ENCODE measurements at regions not wholly inside any gene's neighbourhood (a gene's known extent, or its start where the extent isn't known, plus 50 kb on each side); places are given as distances from the start of the nearest gene placed in this dataset.

DNA sequence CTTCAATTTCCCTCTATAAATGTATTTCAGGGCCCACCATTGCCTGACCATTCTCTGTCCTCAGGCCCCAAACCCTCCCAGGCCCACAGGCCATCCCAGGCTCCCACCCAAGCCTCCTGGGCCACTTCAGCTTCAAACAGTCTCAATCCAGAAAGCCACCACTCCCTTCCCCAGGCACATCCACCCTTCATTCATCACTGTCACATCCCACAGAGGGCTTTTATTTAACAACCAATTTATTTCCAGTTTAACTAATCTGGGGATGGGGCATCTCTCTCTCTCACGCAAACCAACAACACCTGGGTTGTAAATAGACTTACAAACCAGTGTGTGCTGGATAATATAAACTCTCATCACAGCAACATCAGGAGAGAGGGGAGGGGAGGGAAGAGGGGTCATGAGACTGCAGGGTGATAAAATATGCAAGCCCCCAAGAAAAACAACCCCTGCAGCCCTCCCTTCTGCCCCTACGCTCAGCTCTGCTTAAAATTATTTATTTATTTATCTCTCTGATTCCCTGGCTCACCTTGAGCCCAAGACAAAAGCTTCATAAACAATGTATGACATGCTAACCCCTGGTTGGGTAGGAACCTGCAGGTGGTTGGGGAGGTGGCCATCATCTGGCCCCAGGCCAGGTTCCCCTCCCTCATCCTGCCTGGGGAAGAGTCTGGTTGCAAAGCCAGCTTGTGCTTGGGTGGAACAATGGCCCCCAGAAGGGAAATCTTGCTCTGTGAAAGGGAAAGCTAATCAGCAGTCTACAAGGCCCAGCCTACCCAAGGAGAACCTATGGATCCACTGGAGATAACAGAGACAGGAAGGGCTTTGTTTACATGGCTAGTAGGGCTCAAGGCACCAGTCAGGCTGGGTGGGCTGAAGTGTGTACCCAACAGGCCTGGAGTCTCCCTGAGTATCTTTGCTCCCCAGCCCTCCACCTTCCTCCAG, 359.2 kb downstream of the BUD13 start:
- no peak for DNase-seq (ENCODE audit: low read depth in 2 of 2)

DNA sequence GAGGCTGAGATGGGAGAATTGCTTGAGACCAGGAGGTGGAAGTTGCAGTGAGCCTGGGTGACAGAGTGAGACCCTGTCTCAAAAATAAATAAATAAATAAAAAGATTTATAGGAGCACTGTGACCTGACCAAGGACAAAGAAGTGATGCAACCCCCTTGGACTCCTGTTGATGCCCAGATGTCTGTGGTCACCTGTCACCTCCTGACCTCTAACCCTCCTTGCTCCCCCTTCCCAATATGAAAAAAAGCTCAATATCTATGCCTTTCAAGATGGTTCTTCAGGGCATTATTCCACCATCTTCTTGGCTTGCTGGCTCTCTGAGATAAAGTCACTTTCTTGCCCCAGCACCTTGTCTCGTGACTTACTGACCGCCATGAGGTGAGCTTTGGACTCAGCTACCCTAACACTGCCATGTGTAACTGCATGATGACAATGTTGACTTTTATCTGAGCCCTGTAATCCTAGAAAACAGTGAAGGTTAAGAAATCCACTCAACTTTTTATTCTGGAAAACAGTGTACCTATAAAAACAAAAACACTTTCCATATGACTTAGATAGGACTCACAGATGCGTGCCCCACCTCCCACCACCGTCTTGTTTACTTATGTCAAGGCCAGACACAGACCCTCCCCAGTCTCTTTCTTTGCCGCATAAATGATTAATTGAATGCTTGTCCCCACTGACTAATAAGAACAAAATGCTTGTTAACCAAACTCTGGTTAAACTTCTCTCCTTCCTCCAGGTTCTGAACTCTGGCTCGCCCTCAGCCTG, 360.5 kb downstream of the BUD13 start:
- no peak for DNase-seq (ENCODE audit: low read depth in 2 of 2)

DNA sequence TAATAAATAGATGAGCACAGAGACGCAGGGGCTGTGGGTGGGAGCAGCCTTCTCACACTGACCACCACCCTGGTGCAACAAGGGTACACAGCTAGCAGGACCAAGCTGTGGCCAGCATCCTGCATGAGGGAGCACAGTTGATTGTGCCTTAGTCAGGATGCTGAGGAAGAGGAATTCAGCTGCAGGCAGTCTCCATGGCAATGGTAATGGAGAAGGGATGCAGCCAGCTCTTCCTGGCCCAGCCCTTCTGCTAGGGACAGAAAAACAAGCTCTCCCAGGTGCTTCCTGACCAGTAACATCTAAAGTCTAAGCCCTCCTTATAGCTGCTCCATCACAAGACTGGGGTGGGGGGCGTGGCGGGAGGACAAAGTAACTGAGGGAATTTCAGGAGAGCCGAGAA, 363.5 kb downstream of the BUD13 start:
- no peak for DNase-seq (ENCODE audit: low read depth in 2 of 2)

DNA sequence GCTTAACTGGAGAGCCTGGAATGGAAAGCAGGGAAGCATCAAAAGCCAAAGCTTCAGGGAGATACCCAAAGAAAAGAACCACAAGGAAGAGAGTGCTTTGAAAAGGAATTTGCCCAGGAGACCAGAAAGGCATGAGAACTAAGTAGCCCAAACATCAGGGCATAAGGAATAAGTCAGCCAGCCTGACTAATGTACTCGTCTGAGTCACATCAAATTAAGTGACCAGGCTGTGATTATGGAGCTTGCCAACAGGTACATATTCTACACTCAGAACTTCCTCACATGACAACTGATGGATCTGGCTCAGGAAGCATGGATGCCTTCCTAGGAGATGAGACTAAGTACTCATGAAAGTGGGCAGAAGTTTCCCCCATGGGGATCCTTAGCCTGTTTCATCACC, 366.7 kb downstream of the BUD13 start:
- no peak for DNase-seq (ENCODE audit: low read depth in 2 of 2)

DNA sequence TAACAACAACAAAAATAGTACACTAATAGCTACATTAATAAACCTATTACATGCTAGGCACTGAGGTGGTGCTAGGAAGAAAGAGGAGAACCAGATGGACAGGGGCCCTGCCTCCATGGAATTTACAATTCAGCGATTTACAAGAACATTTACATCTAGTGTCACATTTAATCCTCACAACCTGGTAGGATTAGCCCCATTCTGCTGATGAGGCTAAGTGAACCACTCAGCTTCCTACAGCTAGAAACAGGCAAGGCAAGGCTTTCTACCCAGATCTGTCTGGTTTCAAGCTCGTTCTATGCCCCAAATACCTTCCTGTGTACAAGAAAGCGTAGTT, 368.4 kb downstream of the BUD13 start:
- DNase-seq (ENCODE audit: low read depth in 2 of 2) = no peak

DNA sequence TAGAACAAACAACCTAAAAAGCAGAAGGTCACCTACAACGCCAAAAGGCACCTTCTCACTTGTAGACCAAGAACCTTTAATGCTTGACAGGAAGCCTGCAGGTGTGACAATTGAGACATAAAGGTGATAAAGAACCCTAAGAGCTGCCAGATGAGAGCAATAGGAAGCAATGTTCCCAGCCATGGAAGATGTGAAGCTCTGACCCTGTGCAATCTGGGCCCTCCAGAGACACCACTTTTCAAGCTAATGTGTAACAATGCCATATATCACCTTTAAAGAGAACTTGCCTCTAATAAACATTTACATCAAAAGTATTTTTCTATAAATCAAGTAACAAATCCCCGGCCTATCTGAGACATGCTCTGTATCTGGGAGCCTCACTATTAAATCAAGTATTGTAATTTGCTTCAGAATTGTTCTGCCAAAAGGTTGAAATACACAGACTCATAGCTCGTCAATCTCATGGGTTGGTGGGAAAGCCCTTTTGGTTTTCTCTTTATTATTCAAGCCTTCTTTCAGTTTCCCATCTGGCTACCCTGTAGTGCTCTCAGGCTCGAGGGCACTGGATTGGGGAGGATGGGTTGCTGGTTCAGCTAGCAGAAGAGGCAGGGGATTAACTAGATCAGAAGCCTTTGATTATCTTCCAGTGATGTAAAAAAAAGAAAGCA, 368.9 kb downstream of the BUD13 start:
- no peak for DNase-seq (ENCODE audit: low read depth in 2 of 2)

DNA sequence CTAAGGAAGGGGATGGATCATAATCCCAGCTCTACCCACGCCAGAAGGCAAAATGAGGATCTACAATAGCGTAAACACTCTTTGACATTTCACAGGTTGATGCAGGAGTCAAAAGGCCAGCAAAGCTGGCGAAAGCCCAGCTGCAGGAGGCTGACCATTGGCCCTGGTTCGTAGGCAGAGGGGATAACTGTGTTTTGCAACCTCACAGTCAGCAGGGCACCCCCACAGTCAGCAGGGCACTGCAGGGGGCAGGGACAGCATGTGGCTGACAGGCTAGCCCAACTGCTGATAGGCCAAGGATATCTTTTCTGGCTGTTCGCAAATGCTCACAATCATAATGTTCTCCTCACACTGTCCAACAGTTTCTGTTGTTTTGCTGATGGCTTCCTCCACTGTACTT, 372.7 kb downstream of the BUD13 start:
- no peak for DNase-seq (ENCODE audit: low read depth in 2 of 2)

DNA sequence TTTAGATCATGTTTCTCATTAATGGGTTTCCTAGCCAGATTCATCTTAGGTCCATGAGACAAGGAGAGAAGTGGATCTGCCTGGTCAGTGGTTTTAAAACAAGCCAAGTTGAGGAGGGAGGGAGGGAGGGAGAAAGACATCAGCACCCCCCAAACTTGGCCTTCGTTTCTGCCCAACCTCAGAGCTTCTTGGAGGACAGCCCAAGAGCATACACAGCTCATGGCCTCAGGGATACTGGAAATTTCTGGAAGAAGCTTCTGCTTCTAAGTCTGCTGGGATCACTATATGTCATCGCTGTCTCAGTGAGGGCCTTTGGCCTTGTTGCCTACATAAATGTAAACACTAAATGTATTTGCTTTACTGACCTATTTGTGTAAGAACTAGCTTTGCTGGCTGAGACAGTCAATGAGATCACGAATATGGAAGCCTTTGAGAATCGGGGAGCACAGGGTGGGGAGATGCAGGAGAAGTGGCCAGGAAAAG, 375.1 kb downstream of the BUD13 start:
- no peak for DNase-seq (ENCODE audit: low read depth in 2 of 2)

DNA sequence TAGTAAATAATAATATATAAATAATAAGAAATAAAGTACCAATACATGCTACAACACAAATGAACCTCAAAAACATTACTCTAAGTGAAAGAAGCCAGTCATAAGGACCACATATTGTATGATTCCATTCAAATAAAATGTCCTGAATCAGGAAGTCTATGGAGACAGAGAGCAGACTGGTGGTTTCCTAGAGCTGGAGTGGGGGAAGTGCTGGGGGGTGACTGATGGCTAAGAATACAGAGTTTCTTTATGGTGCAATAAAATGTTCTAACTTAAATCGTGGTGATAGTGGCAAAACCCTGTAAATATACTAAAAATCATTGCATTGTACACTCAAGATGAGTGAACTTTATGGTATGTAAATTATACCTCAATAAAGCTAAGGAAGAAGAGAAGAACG, 376.5 kb downstream of the BUD13 start:
- DNase-seq (ENCODE audit: low read depth in 2 of 2) = no peak

DNA sequence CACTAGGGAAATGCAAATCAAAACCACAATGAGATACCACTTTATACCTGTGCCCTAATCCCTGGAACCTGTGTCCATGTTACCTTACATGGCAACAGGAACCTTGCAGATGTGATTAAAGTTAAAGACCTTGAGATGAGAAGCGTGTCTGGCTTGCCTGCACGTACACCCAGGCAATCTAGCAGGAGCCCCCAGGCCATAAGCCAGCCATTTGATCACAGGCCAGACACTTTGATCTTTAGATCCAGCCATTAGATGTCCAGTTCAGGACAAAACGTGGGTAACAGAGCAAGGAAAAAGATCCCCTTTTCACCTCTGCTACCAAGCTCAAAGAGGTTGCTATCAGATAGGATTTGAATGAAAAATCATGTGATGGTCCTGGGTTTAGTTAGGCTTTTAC, 378.8 kb downstream of the BUD13 start:
- no peak for DNase-seq (ENCODE audit: low read depth in 2 of 2)

DNA sequence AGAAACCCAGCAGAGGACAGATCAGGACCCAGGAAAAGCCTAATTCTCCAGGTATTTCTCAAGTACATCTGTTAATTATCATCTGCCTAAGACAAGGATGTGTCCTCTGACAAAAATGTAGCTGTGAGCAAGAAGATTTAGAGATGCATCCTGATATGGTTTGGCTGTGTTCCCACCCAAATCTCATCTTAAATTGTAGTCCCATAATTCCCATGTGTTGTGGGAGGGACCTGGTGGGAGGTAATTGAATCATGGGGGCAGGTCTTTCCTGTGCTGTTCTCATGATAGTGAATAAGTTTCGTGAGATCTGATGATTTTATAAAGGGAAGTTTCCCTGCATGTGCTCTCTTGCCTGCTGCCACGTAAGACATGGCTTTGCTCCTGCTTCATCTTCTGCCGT, 381.8 kb downstream of the BUD13 start:
- DNase-seq (ENCODE audit: low read depth in 2 of 2) = no peak

DNA sequence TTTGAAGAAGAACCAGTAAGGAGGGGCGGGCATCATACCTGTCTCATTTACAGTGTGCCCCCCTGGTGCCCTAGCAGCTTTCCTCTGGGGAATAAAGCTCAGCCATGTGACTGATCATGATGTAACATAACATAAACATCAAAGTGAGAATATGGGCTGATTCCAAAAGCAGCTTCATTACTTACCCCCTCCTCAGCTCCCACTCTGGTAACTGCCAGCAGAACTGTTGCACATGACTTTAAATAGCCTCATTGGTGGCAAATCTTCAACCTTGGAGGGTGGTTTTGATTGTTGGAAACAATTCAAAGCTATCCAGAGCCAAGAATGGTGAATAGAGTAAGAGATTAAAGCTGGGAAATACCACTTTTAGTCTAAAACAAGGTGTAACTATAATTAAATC, 384.6 kb downstream of the BUD13 start:
- no peak for DNase-seq (ENCODE audit: low read depth in 2 of 2)

DNA sequence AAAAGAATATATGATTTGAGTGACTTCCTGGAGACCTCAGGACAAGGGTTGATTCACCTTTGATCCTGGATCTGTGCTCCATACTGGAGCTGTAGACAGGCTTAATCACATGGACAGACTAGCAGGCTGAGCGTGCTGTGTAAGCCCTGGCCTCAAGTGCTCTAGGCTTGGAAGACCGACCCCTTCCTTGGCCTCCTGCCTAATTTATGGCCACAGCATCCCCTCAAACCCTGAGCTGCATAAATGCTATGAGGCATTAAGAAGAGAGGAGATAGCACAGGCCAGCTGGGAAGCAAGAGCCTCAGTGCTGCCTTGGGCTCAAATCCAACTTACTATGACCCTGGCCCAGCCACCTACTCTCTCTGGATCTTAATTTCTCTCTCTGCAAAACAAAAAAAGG, 385.1 kb downstream of the BUD13 start:
- DNase-seq (ENCODE audit: low read depth in 2 of 2) = no peak

DNA sequence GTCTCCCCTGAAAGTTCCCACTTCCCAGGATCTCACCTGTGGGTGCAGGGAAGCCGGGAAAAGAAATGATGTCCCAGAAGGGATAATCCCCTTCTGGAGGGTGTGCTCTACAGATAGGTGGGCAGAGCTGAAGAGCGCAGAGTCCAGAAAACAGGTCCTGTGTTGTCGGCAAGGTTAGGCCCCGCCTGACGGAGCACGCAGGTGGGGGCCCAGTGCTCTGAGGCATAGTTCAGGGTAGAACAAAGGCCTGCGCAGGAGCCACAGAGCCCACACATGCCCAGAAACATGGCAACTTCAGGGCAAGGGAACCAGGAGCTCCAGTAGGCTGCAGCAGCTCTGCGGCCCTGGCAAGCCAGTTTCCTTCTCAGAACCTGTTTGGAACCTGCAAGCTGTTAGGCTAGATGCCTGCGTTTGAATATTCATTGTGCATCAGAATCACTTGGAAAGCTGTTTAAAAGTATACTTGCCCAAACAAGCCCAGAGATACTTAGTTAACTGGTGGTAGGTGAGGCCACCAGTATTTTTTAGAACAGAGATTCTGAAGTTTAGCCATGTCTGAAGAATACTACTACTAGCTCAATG, 386.6 kb downstream of the BUD13 start:
- no peak for DNase-seq (ENCODE audit: low read depth in 2 of 2)

DNA sequence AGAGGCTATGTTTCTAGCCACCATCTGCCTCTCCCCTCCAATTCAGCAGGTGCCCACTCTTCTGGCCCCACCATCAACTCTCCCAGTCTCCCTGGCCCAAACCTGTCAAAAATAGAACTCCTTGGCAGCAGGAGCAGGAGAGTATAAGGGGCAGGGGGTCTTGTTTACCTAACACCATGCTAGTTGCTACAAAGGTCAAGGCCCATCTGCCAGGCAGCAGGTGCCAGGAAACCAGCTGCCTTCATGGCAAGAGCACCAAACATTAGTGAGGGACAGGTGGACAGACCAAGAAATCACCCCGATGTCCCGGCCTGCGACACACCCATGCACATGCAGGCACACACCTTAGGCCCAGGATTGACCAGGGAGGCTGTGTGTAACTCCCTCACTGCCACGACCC, 387.9 kb downstream of the BUD13 start:
- DNase-seq (ENCODE audit: low read depth in 2 of 2) = no peak

DNA sequence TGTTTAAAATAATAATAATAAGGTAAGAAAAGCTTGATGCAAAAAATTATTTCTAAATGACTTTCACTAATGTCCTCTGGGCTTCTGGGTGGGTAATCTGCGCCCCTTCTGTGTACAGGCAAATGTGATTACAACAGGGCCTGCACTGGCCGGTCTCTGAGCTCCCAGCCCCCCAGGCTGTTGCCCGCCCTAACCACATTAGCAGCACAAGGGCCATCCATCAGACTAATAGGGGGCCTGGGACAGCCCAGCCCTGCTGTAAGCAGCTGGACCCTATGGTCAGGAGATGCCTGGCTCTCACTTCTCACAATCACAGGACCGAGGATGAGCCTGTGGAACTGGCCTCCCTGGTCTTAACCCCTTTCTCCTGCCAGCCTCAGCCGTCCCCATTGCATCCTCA, 388.4 kb downstream of the BUD13 start:
- DNase-seq (ENCODE audit: low read depth in 2 of 2) = no peak

DNA sequence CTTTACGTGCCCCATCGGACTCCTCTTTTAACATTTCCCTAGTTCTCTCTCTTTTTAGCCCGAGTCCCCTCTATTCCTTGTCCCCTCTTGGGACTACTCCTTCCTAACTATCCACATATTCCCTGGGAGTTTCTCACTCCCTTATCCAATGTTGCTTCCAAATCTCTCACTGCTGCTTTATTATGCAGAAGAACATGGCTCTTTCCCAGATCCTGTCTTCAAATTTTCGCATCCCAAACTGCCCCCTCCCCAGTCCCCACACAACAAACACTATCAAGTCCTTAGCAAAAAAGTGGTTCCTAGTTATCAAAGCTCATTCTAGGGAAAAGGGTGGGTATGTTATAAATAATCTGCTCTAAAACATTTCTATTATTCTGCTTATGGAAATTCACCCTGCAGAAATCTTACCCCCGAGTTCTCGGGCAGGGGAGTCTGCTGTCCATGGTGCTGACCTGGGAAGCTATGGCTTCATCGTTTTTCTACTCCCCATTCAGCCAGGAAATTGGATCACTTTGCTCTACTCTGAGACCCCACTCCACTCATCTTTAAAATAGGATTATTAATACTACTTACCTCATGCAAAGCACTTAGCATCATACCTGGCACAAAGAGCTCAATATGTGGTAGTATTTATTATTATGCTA, 393.5 kb downstream of the BUD13 start:
- peak in 1 of 2 donors; percentile 12 for DNase-seq (ENCODE audit: low read depth in 2 of 2)

DNA sequence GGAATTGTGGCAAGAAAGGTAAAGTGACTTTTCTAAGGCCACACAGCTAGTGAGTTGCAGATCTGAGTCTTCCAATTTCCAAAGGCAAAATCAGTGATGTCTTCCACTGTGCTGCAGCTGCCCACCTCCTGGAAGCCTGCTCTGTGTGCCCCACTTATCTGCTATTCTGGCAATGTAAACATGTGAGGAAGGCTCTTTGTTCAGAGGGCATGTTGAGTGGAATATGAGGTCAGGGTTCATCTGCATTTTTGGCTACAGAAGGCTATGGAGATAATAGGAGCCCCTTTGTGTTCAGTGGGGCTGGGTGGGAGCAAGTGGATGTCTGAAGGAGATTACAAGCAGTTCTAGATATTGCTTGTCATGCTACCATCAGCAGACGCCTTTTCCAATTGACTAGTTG, 396.2 kb downstream of the BUD13 start:
- no peak for DNase-seq (ENCODE audit: low read depth in 2 of 2)

DNA sequence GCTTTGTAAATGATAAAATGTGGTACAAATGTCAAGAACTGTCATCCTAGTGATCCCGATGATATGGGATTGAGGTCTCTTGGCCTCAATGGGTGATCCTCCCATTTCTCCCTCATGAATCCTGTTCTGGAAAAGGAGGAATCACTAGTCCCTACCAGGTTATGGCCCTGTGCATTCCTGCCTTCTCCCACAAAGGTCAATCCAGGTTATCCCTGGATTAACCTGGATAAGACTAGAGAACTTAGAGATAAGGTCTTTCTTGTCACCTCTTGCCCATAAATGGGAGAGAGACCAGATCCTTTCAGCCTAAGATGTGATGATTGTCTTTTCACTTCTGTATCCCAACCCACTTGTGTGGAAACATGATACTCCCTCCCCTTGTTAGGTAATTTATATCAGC, 396.7 kb downstream of the BUD13 start:
- no peak for DNase-seq (ENCODE audit: low read depth in 2 of 2)

DNA sequence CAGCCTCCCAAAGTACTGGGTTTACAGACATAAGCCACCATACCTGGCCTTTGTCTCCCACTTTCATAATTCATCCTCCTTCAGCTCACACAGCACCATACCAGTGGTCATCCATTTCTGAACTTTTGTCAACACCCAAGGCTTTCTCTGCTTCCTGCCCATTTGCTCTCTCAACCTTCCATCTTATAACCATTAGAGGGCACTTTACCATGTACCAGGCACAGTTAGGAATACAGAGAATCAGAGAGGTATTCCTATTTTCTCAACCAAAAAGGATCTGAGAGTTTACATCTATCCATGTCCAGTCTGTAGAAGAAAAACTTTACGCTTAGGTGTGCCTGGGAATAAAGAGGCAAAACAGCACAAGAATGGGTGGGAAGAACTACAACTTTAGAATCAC, 397.6 kb downstream of the BUD13 start:
- no peak for DNase-seq (ENCODE audit: low read depth in 2 of 2)

DNA sequence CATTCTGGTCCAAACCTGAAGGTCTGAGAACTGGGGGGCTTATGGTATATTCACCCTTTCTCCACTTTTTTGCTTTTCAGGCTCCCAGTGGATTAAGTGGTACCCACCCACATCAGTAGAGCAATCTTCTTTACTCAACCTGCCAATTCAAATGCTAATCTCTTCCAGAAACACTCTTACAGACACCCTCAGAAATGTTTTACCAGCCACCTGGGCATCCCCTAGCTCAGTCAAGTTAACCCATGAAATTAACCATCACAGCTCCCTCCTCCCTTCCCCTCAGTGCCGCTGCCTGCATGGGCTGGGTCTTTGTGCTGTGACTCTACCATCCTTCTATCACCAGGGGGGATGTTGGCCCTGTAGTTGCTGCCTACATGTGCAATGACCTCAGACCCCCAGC, 398.7 kb downstream of the BUD13 start:
- DNase-seq (ENCODE audit: low read depth in 2 of 2) = no peak

Data from stimulated activated CD4-positive, alpha-beta T cell treated with anti-CD3 and anti-CD28 coated beads, Interleukin-4, amount 100 ng/mL, for 48 hours (primary cell).